ENCODE measurements at regions not wholly inside any gene's neighbourhood (a gene's known extent, or its start where the extent isn't known, plus 50 kb on each side); places are given as distances from the start of the nearest gene placed in this dataset.

GRCh38 chr12:58217130-58217529 is 275.8 kb downstream of the ATP23 start:
- DNase-seq, result no peak

GRCh38 chr12:58224536-58225105 is 283.3 kb downstream of the ATP23 start:
- no peaks in the 10 kb centered on the region for H3K9me3 Mint-ChIP-seq
- no peak for ATAC-seq
- H3K36me3 Mint-ChIP-seq (ENCODE audit: insufficient read depth), result no peaks in the 10 kb centered on the region
- H3K4me1 Mint-ChIP-seq (ENCODE audit: low read depth), result no peaks in the 10 kb centered on the region
- DNase-seq, result no peak
- H3K4me3 Mint-ChIP-seq, result no peak overlapping the region
- peaks cover 4% of the 10 kb centered on the region for H3K27me3 Mint-ChIP-seq (ENCODE audit: low read depth)

More at GRCh38 chr12:58217130-58217529, 275.8 kb downstream of the ATP23 start:
- Mint-ChIP-seq H3K9me3 (no peaks in the 10 kb centered on the region), H3K4me3 (no peak overlapping the region), H3K36me3 (ENCODE audit: insufficient read depth) (no peaks in the 10 kb centered on the region), H3K4me1 (ENCODE audit: low read depth) (no peaks in the 10 kb centered on the region), H3K27me3 (ENCODE audit: low read depth) (peaks cover 6% of the 10 kb centered on the region)
- ATAC-seq, result no peak

- DNase-seq (no peak), ATAC-seq (no peak)
- Mint-ChIP-seq H3K27me3 (ENCODE audit: low read depth) (peaks cover 8% of the 10 kb centered on the region), H3K9me3 (no peaks in the 10 kb centered on the region), H3K4me3 (no peak overlapping the region), H3K36me3 (ENCODE audit: insufficient read depth) (no peaks in the 10 kb centered on the region), H3K4me1 (ENCODE audit: low read depth) (no peaks in the 10 kb centered on the region)
These were observed 284.0 kb downstream of the ATP23 start for GRCh38 chr12:58225203-58225877.

GRCh38 chr12:58233886-58234285 is 292.5 kb downstream of the ATP23 start:
- H3K36me3 Mint-ChIP-seq (ENCODE audit: insufficient read depth), result no peaks in the 10 kb centered on the region
- no peaks in the 10 kb centered on the region for H3K4me1 Mint-ChIP-seq (ENCODE audit: low read depth)
- DNase-seq, result no peak
- ATAC-seq, result no peak
- no peaks in the 10 kb centered on the region for H3K9me3 Mint-ChIP-seq
- H3K27me3 Mint-ChIP-seq (ENCODE audit: low read depth), result peaks cover 26% of the 10 kb centered on the region
- H3K4me3 Mint-ChIP-seq, result no peak overlapping the region

- H3K36me3 Mint-ChIP-seq (ENCODE audit: insufficient read depth), result no peaks in the 10 kb centered on the region
- DNase-seq, result no peak
- H3K9me3 Mint-ChIP-seq, result no peaks in the 10 kb centered on the region
- ATAC-seq, result no peak
- H3K4me3 Mint-ChIP-seq, result no peak overlapping the region
- H3K4me1 Mint-ChIP-seq (ENCODE audit: low read depth), result no peaks in the 10 kb centered on the region
- H3K27me3 Mint-ChIP-seq (ENCODE audit: low read depth), result peaks cover 34% of the 10 kb centered on the region
These were observed 297.0 kb downstream of the ATP23 start for GRCh38 chr12:58238411-58238810.

- no peak overlapping the region for H3K4me3 Mint-ChIP-seq
- ATAC-seq, result no peak
- H3K4me1 Mint-ChIP-seq (ENCODE audit: low read depth), result no peaks in the 10 kb centered on the region
- H3K27me3 Mint-ChIP-seq (ENCODE audit: low read depth), result peaks cover 27% of the 10 kb centered on the region
- no peaks in the 10 kb centered on the region for H3K9me3 Mint-ChIP-seq
- no peaks in the 10 kb centered on the region for H3K36me3 Mint-ChIP-seq (ENCODE audit: insufficient read depth)
- DNase-seq, result no peak
These were observed 299.7 kb downstream of the ATP23 start for GRCh38 chr12:58241099-58241498.

GRCh38 chr12:58242796-58243630 is 301.6 kb downstream of the ATP23 start:
- DNase-seq (no peak), ATAC-seq (no peak)
- Mint-ChIP-seq H3K4me3 (no peak overlapping the region), H3K36me3 (ENCODE audit: insufficient read depth) (no peaks in the 10 kb centered on the region), H3K4me1 (ENCODE audit: low read depth) (no peaks in the 10 kb centered on the region), H3K9me3 (no peaks in the 10 kb centered on the region), H3K27me3 (ENCODE audit: low read depth) (peaks cover 15% of the 10 kb centered on the region)

- Mint-ChIP-seq H3K4me3 (no peak overlapping the region), H3K4me1 (ENCODE audit: low read depth) (no peaks in the 10 kb centered on the region), H3K36me3 (ENCODE audit: insufficient read depth) (no peaks in the 10 kb centered on the region), H3K27me3 (ENCODE audit: low read depth) (peaks cover 3% of the 10 kb centered on the region), H3K9me3 (no peaks in the 10 kb centered on the region)
- DNase-seq (no peak), ATAC-seq (no peak)
These were observed 306.3 kb downstream of the ATP23 start for GRCh38 chr12:58247633-58248032.

- H3K9me3 Mint-ChIP-seq, result no peaks in the 10 kb centered on the region
- DNase-seq, result no peak
- H3K4me3 Mint-ChIP-seq, result no peak overlapping the region
- H3K4me1 Mint-ChIP-seq (ENCODE audit: low read depth), result no peaks in the 10 kb centered on the region
- ATAC-seq, result no peak
- H3K36me3 Mint-ChIP-seq (ENCODE audit: insufficient read depth), result no peaks in the 10 kb centered on the region
- no peaks in the 10 kb centered on the region for H3K27me3 Mint-ChIP-seq (ENCODE audit: low read depth)
These were observed 307.2 kb downstream of the ATP23 start for GRCh38 chr12:58248599-58248998.

- no peak for ATAC-seq
- H3K9me3 Mint-ChIP-seq, result no peaks in the 10 kb centered on the region
- no peak overlapping the region for H3K4me3 Mint-ChIP-seq
- DNase-seq, result no peak
- H3K36me3 Mint-ChIP-seq (ENCODE audit: insufficient read depth), result no peaks in the 10 kb centered on the region
- H3K27me3 Mint-ChIP-seq (ENCODE audit: low read depth), result no peaks in the 10 kb centered on the region
- no peaks in the 10 kb centered on the region for H3K4me1 Mint-ChIP-seq (ENCODE audit: low read depth)
These were observed 308.2 kb downstream of the ATP23 start for GRCh38 chr12:58249610-58250009.

GRCh38 chr12:58250077-58250476 is 308.7 kb downstream of the ATP23 start:
- H3K27me3 Mint-ChIP-seq (ENCODE audit: low read depth), result no peaks in the 10 kb centered on the region
- no peak for ATAC-seq
- DNase-seq, result no peak
- H3K4me3 Mint-ChIP-seq, result no peak overlapping the region
- H3K36me3 Mint-ChIP-seq (ENCODE audit: insufficient read depth), result no peaks in the 10 kb centered on the region
- H3K4me1 Mint-ChIP-seq (ENCODE audit: low read depth), result no peaks in the 10 kb centered on the region
- H3K9me3 Mint-ChIP-seq, result no peaks in the 10 kb centered on the region

- no peak overlapping the region for H3K4me3 Mint-ChIP-seq
- no peaks in the 10 kb centered on the region for H3K27me3 Mint-ChIP-seq (ENCODE audit: low read depth)
These were observed 311.5 kb downstream of the ATP23 start for GRCh38 chr12:58252914-58253313.

GRCh38 chr12:58253663-58254062 is 312.3 kb downstream of the ATP23 start:
- Mint-ChIP-seq H3K9me3 (no peaks in the 10 kb centered on the region), H3K27me3 (ENCODE audit: low read depth) (peaks cover 2% of the 10 kb centered on the region), H3K4me3 (no peak overlapping the region), H3K4me1 (ENCODE audit: low read depth) (no peaks in the 10 kb centered on the region), H3K36me3 (ENCODE audit: insufficient read depth) (no peaks in the 10 kb centered on the region)
- no peak for DNase-seq
- no peak for ATAC-seq

More at GRCh38 chr12:58252914-58253313, 311.5 kb downstream of the ATP23 start:
- DNase-seq (no peak), ATAC-seq (no peak)
- Mint-ChIP-seq H3K36me3 (ENCODE audit: insufficient read depth) (no peaks in the 10 kb centered on the region), H3K9me3 (no peaks in the 10 kb centered on the region), H3K4me1 (ENCODE audit: low read depth) (no peaks in the 10 kb centered on the region)

- Mint-ChIP-seq H3K36me3 (ENCODE audit: insufficient read depth) (no peaks in the 10 kb centered on the region), H3K27me3 (ENCODE audit: low read depth) (peaks cover 2% of the 10 kb centered on the region), H3K9me3 (no peaks in the 10 kb centered on the region), H3K4me1 (ENCODE audit: low read depth) (no peaks in the 10 kb centered on the region), H3K4me3 (no peak overlapping the region)
- ATAC-seq (no peak), DNase-seq (no peak)
These were observed 313.2 kb downstream of the ATP23 start for GRCh38 chr12:58254463-58255100.

Measured in activated T-cell treated with anti-CD3 and anti-CD28 coated beads, Interleukin-2, amount 50 U/mL, for 4 hours (primary cell).